Transverse colon (tissue), 4 donors: ENCODE measurements at regions not wholly inside any gene's neighbourhood (a gene's known extent, or its start where the extent isn't known, plus 50 kb on each side); places are given as distances from the start of the nearest gene placed in this dataset.

ENCODE experiments used
- POLR2A ChIP-seq: fragments of 450-650 bp; IDR thresholded peaks from one replicate; pipeline ENCODE4 v1.6.1; 2016; ENCODE audit warnings: antibody characterized with exemption, mild to moderate bottlenecking, moderate library complexity
- POLR2AphosphoS5 ChIP-seq, 3 donors: sonication (generic); formaldehyde crosslinking; IDR thresholded peaks; one replicate each; pipeline ENCODE4 v1.6.1; 2016; ENCODE audit warnings: antibody characterized with exemption in 3 of 3
- TF ChIP-seq, protein P1 (sequence below), 5 experiments: fragments of 200-600 bp in 3 of 5; fragments of 450-650 bp in 2 of 5; sonication (generic) in 3 of 5; IDR thresholded peaks; 1 replicate in 2 of 5; 2 replicates in 3 of 5; pipeline ENCODE4 v1.5.1; 2016 to 2017; ENCODE audit warnings: antibody characterized with exemption in 5 of 5, inconsistent platforms in 3 of 5, mild to moderate bottlenecking in 2 of 5, moderate library complexity in 1 of 5

DNA sequence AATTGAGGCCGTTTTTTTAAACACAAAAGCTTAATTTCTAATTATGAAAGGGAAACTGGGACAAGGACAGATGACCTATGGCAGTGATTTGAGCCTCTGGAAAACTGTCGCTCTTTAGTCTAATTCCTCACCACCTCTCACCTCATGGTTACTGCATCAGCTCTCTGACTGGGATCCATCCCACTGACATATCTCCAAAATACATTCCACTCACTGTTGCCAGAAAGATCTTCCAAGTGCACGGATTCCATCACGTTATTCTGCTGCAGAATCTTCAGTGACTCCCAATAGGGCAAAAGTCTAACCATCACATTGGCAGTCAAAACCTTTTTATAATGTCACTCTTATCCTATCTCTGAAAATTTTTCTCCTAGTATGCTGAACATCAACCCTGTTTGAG, 132.3 kb upstream of the MB21D2 start:
- TF ChIP-seq, protein P1, sequence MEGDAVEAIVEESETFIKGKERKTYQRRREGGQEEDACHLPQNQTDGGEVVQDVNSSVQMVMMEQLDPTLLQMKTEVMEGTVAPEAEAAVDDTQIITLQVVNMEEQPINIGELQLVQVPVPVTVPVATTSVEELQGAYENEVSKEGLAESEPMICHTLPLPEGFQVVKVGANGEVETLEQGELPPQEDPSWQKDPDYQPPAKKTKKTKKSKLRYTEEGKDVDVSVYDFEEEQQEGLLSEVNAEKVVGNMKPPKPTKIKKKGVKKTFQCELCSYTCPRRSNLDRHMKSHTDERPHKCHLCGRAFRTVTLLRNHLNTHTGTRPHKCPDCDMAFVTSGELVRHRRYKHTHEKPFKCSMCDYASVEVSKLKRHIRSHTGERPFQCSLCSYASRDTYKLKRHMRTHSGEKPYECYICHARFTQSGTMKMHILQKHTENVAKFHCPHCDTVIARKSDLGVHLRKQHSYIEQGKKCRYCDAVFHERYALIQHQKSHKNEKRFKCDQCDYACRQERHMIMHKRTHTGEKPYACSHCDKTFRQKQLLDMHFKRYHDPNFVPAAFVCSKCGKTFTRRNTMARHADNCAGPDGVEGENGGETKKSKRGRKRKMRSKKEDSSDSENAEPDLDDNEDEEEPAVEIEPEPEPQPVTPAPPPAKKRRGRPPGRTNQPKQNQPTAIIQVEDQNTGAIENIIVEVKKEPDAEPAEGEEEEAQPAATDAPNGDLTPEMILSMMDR (IDR thresholded peaks at IDR 0.05): no peak
- TF ChIP-seq POLR2AphosphoS5 (IDR thresholded peaks at IDR 0.05) (no peak), POLR2A (no peak)
